PFSK-1 (cell line): ENCODE measurements at regions not wholly inside any gene's neighbourhood (a gene's known extent, or its start where the extent isn't known, plus 50 kb on each side); places are given as distances from the start of the nearest gene placed in this dataset.

Experiments
- POLR2AphosphoS5 ChIP-seq: IDR thresholded peaks from 2 replicates; pipeline ENCODE4 v1.6.1; 2012; ENCODE audit warnings: low read depth, mild to moderate bottlenecking, control low read depth, low read length, moderate library complexity
- TAF1 ChIP-seq: IDR thresholded peaks from 2 replicates; pipeline ENCODE4 v1.6.1; 2012; ENCODE audit warnings: low read length, control low read depth, borderline replicate concordance; ENCODE audit not compliant: insufficient read depth

GRCh38 chr1:79283451-79283850 lies 276.9 kb upstream of the ADGRL4 start:
- TF ChIP-seq TAF1 = no peak
- TF ChIP-seq POLR2AphosphoS5 = no peak
